PC-3 (cell line): ENCODE measurements at regions not wholly inside any gene's neighbourhood (a gene's known extent, or its start where the extent isn't known, plus 50 kb on each side); places are given as distances from the start of the nearest gene placed in this dataset.

Experiments
- CTCF ChIP-seq: fragments of 300-600 bp; sonication (generic); conservative IDR thresholded peaks from 2 replicates; pipeline ENCODE4 v1.5.1; 2017; ENCODE audit warnings: antibody characterized with exemption, low read depth, mild to moderate bottlenecking, low read length
- EZH2 ChIP-seq: fragments of 300-600 bp; sonication (generic); IDR thresholded peaks from one replicate; pipeline ENCODE4 v1.6.1; 2017; ENCODE audit warnings: antibody characterized with exemption, mild to moderate bottlenecking, low read length; ENCODE audit not compliant: unreplicated experiment
- EZH2phosphoT487 ChIP-seq: fragments of 300-600 bp; sonication (generic); IDR thresholded peaks from 2 replicates; pipeline ENCODE4 v1.6.1; 2018; ENCODE audit warnings: mild to moderate bottlenecking, antibody characterized with exemption, low read length, borderline replicate concordance

- TF ChIP-seq CTCF (no peak), EZH2phosphoT487 (no peak), EZH2 (no peak)
Measured at GRCh38 chr19:30842926-30843325, 470.7 kb downstream of the ZNF536 start.
